Neuron (in vitro differentiated cells): ENCODE measurements at regions not wholly inside any gene's neighbourhood (a gene's known extent, or its start where the extent isn't known, plus 50 kb on each side); places are given as distances from the start of the nearest gene placed in this dataset.

Experiments used
- H2AFZ ChIP-seq: one replicate; pipeline ENCODE4 v1.6.1; 2013; ENCODE audit warnings: low read depth, mild to moderate bottlenecking, inconsistent platforms, low read length, moderate library complexity
- H3K27me3 ChIP-seq: one replicate; pipeline ENCODE4 v1.6.1; 2013; ENCODE audit warnings: low read length; ENCODE audit not compliant: insufficient read depth
- H3K36me3 ChIP-seq: one replicate; pipeline ENCODE4 v1.6.1; 2013; ENCODE audit warnings: low read length; ENCODE audit not compliant: insufficient read depth
- H3K4me1 ChIP-seq: one replicate; pipeline ENCODE4 v1.6.1; 2013; ENCODE audit warnings: low read length; ENCODE audit not compliant: insufficient read depth
- H3K4me3 ChIP-seq: 2 replicates; pipeline ENCODE4 v1.5.1; 2013; ENCODE audit warnings: mild to moderate bottlenecking, low read length, moderate library complexity
- H3K9me3 ChIP-seq: one replicate; pipeline ENCODE4 v1.6.1; 2013; ENCODE audit warnings: low read length

- Histone ChIP-seq H2AFZ (no peak overlapping the region), H3K4me1 (no peaks in the 10 kb centered on the region), H3K36me3 (no peaks in the 10 kb centered on the region), H3K4me3 (no peak overlapping the region), H3K9me3 (peaks cover 6% of the 10 kb centered on the region), H3K27me3 (no peaks in the 10 kb centered on the region)
Observed at GRCh38 chr11:79702303-79702702, 261.5 kb upstream of the TENM4 start.

GRCh38 chr11:79699246-79699645 lies 258.4 kb upstream of the TENM4 start:
- no peaks in the 10 kb centered on the region for H3K4me1 ChIP-seq
- H2AFZ ChIP-seq: no peak overlapping the region
- H3K36me3 ChIP-seq: no peaks in the 10 kb centered on the region
- H3K9me3 ChIP-seq: peaks cover 6% of the 10 kb centered on the region
- H3K4me3 ChIP-seq: no peak overlapping the region
- no peaks in the 10 kb centered on the region for H3K27me3 ChIP-seq

GRCh38 chr11:79697905-79698304 lies 257.1 kb upstream of the TENM4 start:
- no peak overlapping the region for H3K4me3 ChIP-seq
- no peaks in the 10 kb centered on the region for H3K4me1 ChIP-seq
- H2AFZ ChIP-seq: no peak overlapping the region
- no peaks in the 10 kb centered on the region for H3K36me3 ChIP-seq
- H3K9me3 ChIP-seq: peaks cover 6% of the 10 kb centered on the region
- H3K27me3 ChIP-seq: no peaks in the 10 kb centered on the region

DNA sequence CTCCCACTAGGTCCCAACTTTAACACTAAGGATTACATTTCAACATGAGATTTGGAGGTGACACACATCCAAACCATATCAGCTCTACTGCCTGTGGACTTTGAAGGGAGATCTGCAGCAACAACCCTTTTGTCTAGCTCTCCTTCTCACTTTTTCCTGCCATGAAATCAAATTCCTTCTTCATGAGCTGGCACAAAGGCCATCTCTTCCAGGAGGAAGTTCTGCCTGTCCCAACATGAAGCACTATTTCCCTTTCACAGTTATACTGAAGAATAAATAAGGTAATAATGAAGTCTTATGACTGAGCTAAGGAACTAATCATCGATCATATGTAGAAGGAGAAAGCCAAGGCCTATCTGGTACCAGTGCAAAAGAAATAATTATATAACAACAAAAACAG lies 253.5 kb upstream of the TENM4 start:
- H3K36me3 ChIP-seq: no peaks in the 10 kb centered on the region
- H2AFZ ChIP-seq: no peak overlapping the region
- H3K27me3 ChIP-seq: no peaks in the 10 kb centered on the region
- no peak overlapping the region for H3K4me3 ChIP-seq
- no peaks in the 10 kb centered on the region for H3K4me1 ChIP-seq
- no peaks in the 10 kb centered on the region for H3K9me3 ChIP-seq

GRCh38 chr11:79691445-79691844 lies 250.6 kb upstream of the TENM4 start:
- H3K4me3 ChIP-seq: no peak overlapping the region
- no peaks in the 10 kb centered on the region for H3K4me1 ChIP-seq
- no peaks in the 10 kb centered on the region for H3K36me3 ChIP-seq
- H3K9me3 ChIP-seq: no peaks in the 10 kb centered on the region
- H2AFZ ChIP-seq: no peak overlapping the region
- peaks cover 3% of the 10 kb centered on the region for H3K27me3 ChIP-seq

GRCh38 chr11:79686703-79687419 lies 246.0 kb upstream of the TENM4 start:
- no peaks in the 10 kb centered on the region for H3K9me3 ChIP-seq
- H3K36me3 ChIP-seq: no peaks in the 10 kb centered on the region

GRCh38 chr11:79683930-79684329 lies 243.1 kb upstream of the TENM4 start:
- H3K4me1 ChIP-seq: no peaks in the 10 kb centered on the region
- H3K9me3 ChIP-seq: no peaks in the 10 kb centered on the region
- H2AFZ ChIP-seq: no peak overlapping the region
- no peaks in the 10 kb centered on the region for H3K36me3 ChIP-seq
- H3K27me3 ChIP-seq: peaks cover 3% of the 10 kb centered on the region
- no peak overlapping the region for H3K4me3 ChIP-seq

More at GRCh38 chr11:79686703-79687419, 246.0 kb upstream of the TENM4 start:
- peaks cover 3% of the 10 kb centered on the region for H3K27me3 ChIP-seq
- no peak overlapping the region for H2AFZ ChIP-seq
- H3K4me3 ChIP-seq: no peak overlapping the region
- no peaks in the 10 kb centered on the region for H3K4me1 ChIP-seq

DNA sequence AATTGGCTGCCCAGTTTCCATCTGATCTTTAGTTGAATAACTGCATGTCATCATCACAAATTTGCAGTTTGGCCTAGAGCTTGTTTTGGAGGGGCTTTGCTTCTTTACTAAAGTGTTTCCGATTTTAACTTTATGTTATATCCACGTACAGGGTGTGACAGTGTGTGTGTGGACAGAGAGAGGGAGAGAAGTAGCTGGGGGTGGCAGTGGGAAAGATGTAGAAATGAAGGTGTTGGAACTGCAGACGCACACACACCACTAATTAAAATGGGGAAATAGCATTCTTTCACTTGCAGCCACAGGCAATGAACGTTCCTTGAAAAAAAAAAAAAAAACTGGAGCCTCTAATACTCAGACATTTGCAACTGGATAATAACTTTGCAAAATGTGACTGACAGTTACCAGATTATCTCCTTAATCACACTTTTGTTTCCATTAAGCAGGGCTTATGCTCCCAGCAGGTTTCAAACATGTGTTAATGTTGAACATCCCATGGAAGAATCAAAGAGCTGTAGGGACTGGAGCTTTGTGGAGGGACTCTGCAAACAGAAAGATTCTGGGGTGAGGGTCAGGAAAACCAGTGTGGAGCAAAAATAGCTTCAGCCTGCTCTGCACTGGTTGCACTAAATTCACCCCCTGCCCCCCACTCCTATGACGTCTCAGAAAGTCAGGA lies 238.1 kb upstream of the TENM4 start:
- Histone ChIP-seq H3K4me3 (no peak overlapping the region), H2AFZ (no peak overlapping the region), H3K9me3 (no peaks in the 10 kb centered on the region), H3K27me3 (no peaks in the 10 kb centered on the region), H3K36me3 (no peaks in the 10 kb centered on the region), H3K4me1 (peaks cover 2% of the 10 kb centered on the region)

DNA sequence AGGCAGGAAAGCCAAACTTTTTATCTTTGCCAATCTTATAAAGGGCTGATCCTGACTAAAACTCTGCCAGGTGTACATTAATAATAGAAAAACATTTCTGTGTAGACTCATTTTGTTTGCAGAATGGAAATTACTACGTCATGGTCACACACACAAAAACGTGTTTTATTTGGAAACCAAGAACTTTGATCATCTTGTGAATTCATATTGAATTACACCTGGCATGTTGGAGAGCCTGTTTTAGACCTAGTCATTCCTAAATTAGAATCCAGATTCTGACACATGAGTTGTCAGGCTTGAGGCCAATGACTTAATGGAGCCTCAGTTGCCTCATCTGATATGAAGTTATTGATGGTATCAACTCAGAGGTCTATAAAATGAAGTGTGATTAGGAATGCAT lies 235.6 kb upstream of the TENM4 start:
- Histone ChIP-seq H3K9me3 (no peaks in the 10 kb centered on the region), H3K27me3 (no peaks in the 10 kb centered on the region), H3K4me1 (peaks cover 2% of the 10 kb centered on the region), H3K36me3 (no peaks in the 10 kb centered on the region), H2AFZ (no peak overlapping the region), H3K4me3 (no peak overlapping the region)

DNA sequence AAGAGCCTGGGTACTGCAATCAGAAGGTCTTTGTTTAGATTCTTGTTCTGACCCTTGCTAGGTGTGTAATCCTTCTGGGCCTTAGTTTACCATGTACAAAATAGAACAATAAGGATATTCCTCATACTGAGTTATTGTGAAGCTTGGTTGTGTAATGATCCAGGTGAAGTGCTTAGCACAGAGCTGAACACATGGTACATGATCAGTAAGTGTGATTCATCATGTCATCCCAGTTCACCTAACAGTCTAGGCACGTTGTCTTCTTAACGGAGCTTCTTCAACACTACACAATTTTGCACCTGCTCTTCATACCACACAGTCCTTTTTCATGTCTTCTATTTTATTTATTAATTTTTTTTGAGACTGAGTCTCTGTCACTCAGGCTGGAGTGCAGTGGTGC lies 234.3 kb upstream of the TENM4 start:
- Histone ChIP-seq H3K4me1 (peaks cover 2% of the 10 kb centered on the region), H3K27me3 (no peaks in the 10 kb centered on the region), H3K4me3 (no peak overlapping the region), H2AFZ (no peak overlapping the region), H3K36me3 (no peaks in the 10 kb centered on the region), H3K9me3 (no peaks in the 10 kb centered on the region)

GRCh38 chr11:79672786-79673185 lies 232.0 kb upstream of the TENM4 start:
- Histone ChIP-seq H3K27me3 (no peaks in the 10 kb centered on the region), H3K4me3 (no peak overlapping the region), H3K4me1 (peaks cover 2% of the 10 kb centered on the region), H3K36me3 (no peaks in the 10 kb centered on the region), H2AFZ (no peak overlapping the region), H3K9me3 (no peaks in the 10 kb centered on the region)

- Histone ChIP-seq H2AFZ (no peak overlapping the region), H3K36me3 (no peaks in the 10 kb centered on the region), H3K4me1 (no peaks in the 10 kb centered on the region), H3K9me3 (no peaks in the 10 kb centered on the region), H3K27me3 (no peaks in the 10 kb centered on the region), H3K4me3 (no peak overlapping the region)
Observed at GRCh38 chr11:79671401-79671800, 230.6 kb upstream of the TENM4 start.

DNA sequence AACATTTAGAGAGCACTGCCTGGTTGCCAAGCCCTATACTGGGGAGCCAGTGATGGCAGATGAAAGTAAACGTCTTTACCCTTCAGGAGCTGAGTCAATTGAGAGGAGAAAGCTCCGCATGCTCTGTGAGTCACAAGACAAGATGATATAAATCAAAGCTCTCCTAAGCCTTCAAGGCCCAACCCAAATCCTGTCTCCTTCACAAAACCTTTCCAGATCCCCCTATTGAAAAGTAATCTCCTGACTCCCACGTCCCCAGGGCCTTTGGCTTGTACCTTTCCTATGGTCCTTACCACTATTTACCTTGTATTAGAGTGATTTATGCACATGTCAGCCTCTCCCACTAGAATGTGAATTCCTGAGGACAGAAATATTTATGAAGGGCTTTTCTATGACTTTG lies 230.1 kb upstream of the TENM4 start:
- Histone ChIP-seq H3K9me3 (no peaks in the 10 kb centered on the region), H3K4me1 (no peaks in the 10 kb centered on the region), H3K36me3 (no peaks in the 10 kb centered on the region), H3K27me3 (no peaks in the 10 kb centered on the region), H2AFZ (no peak overlapping the region), H3K4me3 (no peak overlapping the region)

DNA sequence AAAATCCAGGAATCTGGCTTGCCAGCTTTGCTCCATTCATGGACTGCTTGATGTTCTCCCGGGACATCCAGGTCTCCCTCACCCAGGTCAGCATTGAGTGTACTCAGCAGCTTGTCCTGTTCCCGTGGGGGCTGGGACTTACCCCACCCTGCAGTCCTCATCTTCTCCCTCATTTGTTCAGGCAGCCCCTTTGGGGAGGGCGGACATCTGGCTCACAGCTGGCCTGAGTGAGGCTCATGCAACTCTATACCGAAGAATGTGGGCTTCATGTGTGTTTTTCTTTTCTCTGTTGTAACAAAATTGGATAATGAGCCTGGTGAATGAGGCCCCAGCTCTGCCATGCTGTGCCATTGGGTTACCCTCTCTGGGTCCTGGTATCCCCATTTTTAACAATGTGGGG lies 227.7 kb upstream of the TENM4 start:
- Histone ChIP-seq H3K27me3 (no peaks in the 10 kb centered on the region), H3K36me3 (no peaks in the 10 kb centered on the region), H3K4me3 (no peak overlapping the region), H3K9me3 (no peaks in the 10 kb centered on the region), H2AFZ (no peak overlapping the region), H3K4me1 (no peaks in the 10 kb centered on the region)
